IMR-90 (cell line): ENCODE measurements at regions not wholly inside any gene's neighbourhood (a gene's known extent, or its start where the extent isn't known, plus 50 kb on each side); places are given as distances from the start of the nearest gene placed in this dataset.

ENCODE experiments used
- BHLHE40 ChIP-seq: fragments of 150-350 bp; IDR thresholded peaks from 2 replicates; pipeline ENCODE4 v1.6.1; 2016; ENCODE audit warnings: mild to moderate bottlenecking, low read depth, low read length
- CEBPB ChIP-seq: IDR thresholded peaks from 2 replicates; pipeline ENCODE4 v1.6.1; 2012; ENCODE audit warnings: low read depth, low read length, improper control_type of control experiment
- MAFK ChIP-seq: IDR thresholded peaks from 2 replicates; pipeline ENCODE4 v1.6.1; 2012; ENCODE audit warnings: low read depth, low read length, improper control_type of control experiment
- MXI1 ChIP-seq: IDR thresholded peaks from 2 replicates; pipeline ENCODE4 v1.6.1; 2012; ENCODE audit warnings: low read depth, mild to moderate bottlenecking, low read length, moderate library complexity, borderline replicate concordance
- POLR2A ChIP-seq: IDR thresholded peaks from 2 replicates; pipeline ENCODE4 v1.6.1; 2012; ENCODE audit warnings: mild to moderate bottlenecking, low read depth, low read length
- RFX5 ChIP-seq: IDR thresholded peaks from 2 replicates; pipeline ENCODE4 v1.8.0; 2012; ENCODE audit warnings: low read depth, mild to moderate bottlenecking, low read length, moderate library complexity
- TF ChIP-seq, protein P1 (sequence below): conservative IDR thresholded peaks from 2 replicates; pipeline ENCODE4 v1.5.1; 2012; ENCODE audit warnings: mild to moderate bottlenecking, low read depth, low read length, improper control_type of control experiment
- TF ChIP-seq, protein P2 (sequence below): fragments of 150-350 bp; IDR thresholded peaks from 2 replicates; pipeline ENCODE4 v1.6.1; 2017; ENCODE audit warnings: mild to moderate bottlenecking, antibody characterized with exemption, low read length, low read depth

DNA sequence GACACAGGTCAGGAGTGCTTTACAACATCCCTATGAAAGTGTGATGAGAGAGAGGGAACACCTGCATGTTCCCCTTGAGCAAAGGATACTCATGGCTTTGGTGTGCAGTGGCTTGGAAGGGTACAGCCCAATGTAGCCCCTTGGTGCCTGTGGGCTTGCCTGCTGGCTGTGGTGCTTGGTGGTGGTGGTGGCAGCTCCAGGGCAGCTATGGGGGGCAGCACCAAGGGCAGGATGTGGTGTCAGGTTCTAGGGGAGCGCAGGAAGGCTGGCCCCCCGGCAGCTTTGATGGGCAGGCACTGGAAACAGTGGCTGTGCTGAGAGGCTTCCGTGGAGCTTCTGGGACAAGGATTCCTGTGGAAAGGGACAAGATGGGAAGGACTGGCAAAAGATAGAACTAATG lies 464.0 kb upstream of the ZMIZ1 start:
- TF ChIP-seq, protein P1, sequence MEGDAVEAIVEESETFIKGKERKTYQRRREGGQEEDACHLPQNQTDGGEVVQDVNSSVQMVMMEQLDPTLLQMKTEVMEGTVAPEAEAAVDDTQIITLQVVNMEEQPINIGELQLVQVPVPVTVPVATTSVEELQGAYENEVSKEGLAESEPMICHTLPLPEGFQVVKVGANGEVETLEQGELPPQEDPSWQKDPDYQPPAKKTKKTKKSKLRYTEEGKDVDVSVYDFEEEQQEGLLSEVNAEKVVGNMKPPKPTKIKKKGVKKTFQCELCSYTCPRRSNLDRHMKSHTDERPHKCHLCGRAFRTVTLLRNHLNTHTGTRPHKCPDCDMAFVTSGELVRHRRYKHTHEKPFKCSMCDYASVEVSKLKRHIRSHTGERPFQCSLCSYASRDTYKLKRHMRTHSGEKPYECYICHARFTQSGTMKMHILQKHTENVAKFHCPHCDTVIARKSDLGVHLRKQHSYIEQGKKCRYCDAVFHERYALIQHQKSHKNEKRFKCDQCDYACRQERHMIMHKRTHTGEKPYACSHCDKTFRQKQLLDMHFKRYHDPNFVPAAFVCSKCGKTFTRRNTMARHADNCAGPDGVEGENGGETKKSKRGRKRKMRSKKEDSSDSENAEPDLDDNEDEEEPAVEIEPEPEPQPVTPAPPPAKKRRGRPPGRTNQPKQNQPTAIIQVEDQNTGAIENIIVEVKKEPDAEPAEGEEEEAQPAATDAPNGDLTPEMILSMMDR, result no peak
- TF ChIP-seq BHLHE40 (no peak), POLR2A (no peak), MAFK (no peak), CEBPB (no peak), RFX5 (no peak), MXI1 (no peak)
- TF ChIP-seq, protein P2, sequence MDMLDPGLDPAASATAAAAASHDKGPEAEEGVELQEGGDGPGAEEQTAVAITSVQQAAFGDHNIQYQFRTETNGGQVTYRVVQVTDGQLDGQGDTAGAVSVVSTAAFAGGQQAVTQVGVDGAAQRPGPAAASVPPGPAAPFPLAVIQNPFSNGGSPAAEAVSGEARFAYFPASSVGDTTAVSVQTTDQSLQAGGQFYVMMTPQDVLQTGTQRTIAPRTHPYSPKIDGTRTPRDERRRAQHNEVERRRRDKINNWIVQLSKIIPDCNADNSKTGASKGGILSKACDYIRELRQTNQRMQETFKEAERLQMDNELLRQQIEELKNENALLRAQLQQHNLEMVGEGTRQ, result no peak
